ENCODE measurements at regions not wholly inside any gene's neighbourhood (a gene's known extent, or its start where the extent isn't known, plus 50 kb on each side); places are given as distances from the start of the nearest gene placed in this dataset.

- Histone ChIP-seq H3K27ac (ENCODE audit: low read depth, low read length, poor library complexity, severe bottlenecking) (no peak overlapping the region), H3K9me3 (ENCODE audit: low read length) (no peaks in the 10 kb centered on the region), H3K27me3 (ENCODE audit: insufficient read depth, low read length) (no peaks in the 10 kb centered on the region), H3K9me2 (ENCODE audit: low read depth, low read length) (no peaks in the 10 kb centered on the region), H3F3A (ENCODE audit: insufficient read depth, low read length) (no peaks in the 10 kb centered on the region), H3K9ac (ENCODE audit: low read length) (no peak overlapping the region), H4K20me1 (ENCODE audit: insufficient read depth, low read length) (no peaks in the 10 kb centered on the region), H3K4me2 (ENCODE audit: low read length) (no peak overlapping the region), H3K79me2 (ENCODE audit: insufficient read depth, low read length) (no peaks in the 10 kb centered on the region), H3K36me3 (ENCODE audit: insufficient read depth, low read length) (no peaks in the 10 kb centered on the region), H2AFZ (ENCODE audit: low read length) (no peak overlapping the region), H3K4me1 (ENCODE audit: insufficient read depth, low read length, severe bottlenecking) (peaks cover 8% of the 10 kb centered on the region), H3K4me3 (ENCODE audit: low read depth, low read length, poor library complexity, severe bottlenecking) (no peak overlapping the region)
- TF ChIP-seq EZH2 (IDR thresholded peaks at IDR 0.05; ENCODE audit: borderline replicate concordance, low read length) (no peak), CTCF (IDR thresholded peaks at IDR 0.05; ENCODE audit: low read length) (no peak)
Observed at GRCh38 chr13:73772449-73773167, 361.6 kb downstream of the KLF12 start.

- Histone ChIP-seq H3K4me3 (ENCODE audit: low read depth, low read length, poor library complexity, severe bottlenecking) (peak overlapping the region; percentile 13), H3K79me2 (ENCODE audit: insufficient read depth, low read length) (no peaks in the 10 kb centered on the region), H4K20me1 (ENCODE audit: insufficient read depth, low read length) (no peaks in the 10 kb centered on the region), H3K36me3 (ENCODE audit: insufficient read depth, low read length) (peaks cover 18% of the 10 kb centered on the region), H3F3A (ENCODE audit: insufficient read depth, low read length) (no peaks in the 10 kb centered on the region), H3K27me3 (ENCODE audit: insufficient read depth, low read length) (no peaks in the 10 kb centered on the region), H2AFZ (ENCODE audit: low read length) (no peak overlapping the region), H3K27ac (ENCODE audit: low read depth, low read length, poor library complexity, severe bottlenecking) (peak overlapping the region; percentile 91), H3K9ac (ENCODE audit: low read length) (no peak overlapping the region; the same call in 1 of the 2 replicates), H3K4me2 (ENCODE audit: low read length) (peak overlapping the region; percentile 68), H3K4me1 (ENCODE audit: insufficient read depth, low read length, severe bottlenecking) (peaks cover 37% of the 10 kb centered on the region), H3K9me2 (ENCODE audit: low read depth, low read length) (no peaks in the 10 kb centered on the region), H3K9me3 (ENCODE audit: low read length) (no peaks in the 10 kb centered on the region)
- TF ChIP-seq CTCF (IDR thresholded peaks at IDR 0.05; ENCODE audit: low read length): peak; percentile 94
- TF ChIP-seq EZH2 (IDR thresholded peaks at IDR 0.05; ENCODE audit: borderline replicate concordance, low read length): no peak
Observed at GRCh38 chr13:73767747-73768315, 366.4 kb downstream of the KLF12 start.

GRCh38 chr13:73767191-73767741, 366.9 kb downstream of the KLF12 start:
- no peak for TF ChIP-seq EZH2 (IDR thresholded peaks at IDR 0.05; ENCODE audit: borderline replicate concordance, low read length)
- TF ChIP-seq CTCF (IDR thresholded peaks at IDR 0.05; ENCODE audit: low read length): no peak
- peak overlapping the region; percentile 68 for H3K4me2 ChIP-seq (ENCODE audit: low read length)
- no peak overlapping the region for H2AFZ ChIP-seq (ENCODE audit: low read length)
- no peaks in the 10 kb centered on the region for H3K79me2 ChIP-seq (ENCODE audit: insufficient read depth, low read length)
- H3F3A ChIP-seq (ENCODE audit: insufficient read depth, low read length): no peaks in the 10 kb centered on the region
- H3K36me3 ChIP-seq (ENCODE audit: insufficient read depth, low read length): peaks cover 20% of the 10 kb centered on the region
- peak overlapping the region; percentile 13 for H3K4me3 ChIP-seq (ENCODE audit: low read depth, low read length, poor library complexity, severe bottlenecking)
- H3K9ac ChIP-seq (ENCODE audit: low read length): peak overlapping the region; percentile 23; the same call in 1 of the 2 replicates
- H3K27ac ChIP-seq (ENCODE audit: low read depth, low read length, poor library complexity, severe bottlenecking): peak overlapping the region; percentile 91
- no peaks in the 10 kb centered on the region for H4K20me1 ChIP-seq (ENCODE audit: insufficient read depth, low read length)
- H3K9me2 ChIP-seq (ENCODE audit: low read depth, low read length): no peaks in the 10 kb centered on the region
- H3K9me3 ChIP-seq (ENCODE audit: low read length): no peaks in the 10 kb centered on the region
- H3K4me1 ChIP-seq (ENCODE audit: insufficient read depth, low read length, severe bottlenecking): peaks cover 37% of the 10 kb centered on the region
- H3K27me3 ChIP-seq (ENCODE audit: insufficient read depth, low read length): no peaks in the 10 kb centered on the region
